Esophagus muscularis mucosa (tissue), 4 donors: ENCODE measurements at regions not wholly inside any gene's neighbourhood (a gene's known extent, or its start where the extent isn't known, plus 50 kb on each side); places are given as distances from the start of the nearest gene placed in this dataset.

Source experiments
- CTCF ChIP-seq, 3 experiments: fragments of 200-600 bp in 2 of 3; fragments of 450-650 bp in 1 of 3; sonication (generic) in 2 of 3; IDR thresholded peaks; one replicate each; pipeline ENCODE4 v1.5.1; 2017 to 2019; ENCODE audit warnings: antibody characterized with exemption in 3 of 3, mild to moderate bottlenecking in 2 of 3, moderate library complexity in 1 of 3
- EP300 ChIP-seq: sonication (generic); formaldehyde crosslinking; IDR thresholded peaks from one replicate; pipeline ENCODE4 v1.6.1; 2017; ENCODE audit warnings: antibody characterized with exemption
- POLR2A ChIP-seq: fragments of 450-650 bp; IDR thresholded peaks from one replicate; pipeline ENCODE4 v1.6.1; 2017; ENCODE audit warnings: antibody characterized with exemption, moderate library complexity, mild to moderate bottlenecking, low read depth
- POLR2AphosphoS5 ChIP-seq, 2 donors: sonication (generic); formaldehyde crosslinking; IDR thresholded peaks; one replicate each; pipeline ENCODE4 v1.6.1; 2017; ENCODE audit warnings: antibody characterized with exemption in 2 of 2

DNA sequence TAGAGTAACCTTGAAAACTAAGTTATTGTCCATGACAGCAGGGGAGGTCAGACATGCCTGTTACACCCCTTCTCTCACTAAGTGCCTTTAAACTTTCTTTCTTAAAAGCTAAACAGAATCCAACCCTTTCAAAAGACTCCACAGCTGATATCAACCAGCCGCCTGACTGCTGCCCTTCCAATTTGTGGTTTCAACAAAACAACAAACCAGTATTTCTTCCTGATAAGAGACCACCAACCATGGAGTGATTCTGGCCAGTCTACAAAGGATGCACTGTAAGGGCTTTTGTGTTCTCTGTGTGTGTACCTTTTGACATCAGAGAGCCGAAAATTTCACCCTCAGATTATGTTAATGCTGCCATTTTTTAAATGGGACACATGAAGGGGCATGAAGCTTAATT lies 1204.2 kb downstream of the ROBO2 start:
- TF ChIP-seq POLR2A (no peak), CTCF (IDR thresholded peaks at IDR 0.05) (no peak), EP300 (no peak), POLR2AphosphoS5 (IDR thresholded peaks at IDR 0.05) (no peak)
